IPS-20b (cell line): ENCODE measurements at regions not wholly inside any gene's neighbourhood (a gene's known extent, or its start where the extent isn't known, plus 50 kb on each side); places are given as distances from the start of the nearest gene placed in this dataset.

ENCODE experiments used
- H3K27ac ChIP-seq: one replicate; pipeline ENCODE4 v1.5.1; 2013; ENCODE audit warnings: low read length
- H3K27me3 ChIP-seq: 2 replicates; pipeline ENCODE4 v1.6.1; 2013; ENCODE audit warnings: mild to moderate bottlenecking, low read length, inconsistent platforms; ENCODE audit not compliant: insufficient read depth
- H3K36me3 ChIP-seq: 2 replicates; pipeline ENCODE4 v1.6.1; 2013; ENCODE audit warnings: low read depth, mild to moderate bottlenecking, inconsistent platforms, low read length, moderate library complexity; ENCODE audit not compliant: insufficient read depth
- H3K4me1 ChIP-seq: 2 replicates; pipeline ENCODE4 v1.6.1; 2013; ENCODE audit warnings: mild to moderate bottlenecking, control low read depth, inconsistent platforms, low read length, moderate library complexity; ENCODE audit not compliant: insufficient read depth
- H3K4me3 ChIP-seq: 2 replicates; pipeline ENCODE4 v1.5.1; 2013; ENCODE audit warnings: mild to moderate bottlenecking, low read length, inconsistent platforms
- H3K9ac ChIP-seq: 2 replicates; pipeline ENCODE4 v1.6.1; 2013; ENCODE audit warnings: low read depth, mild to moderate bottlenecking, inconsistent platforms, low read length, moderate library complexity
- H3K9me3 ChIP-seq: 2 replicates; pipeline ENCODE4 v1.6.1; 2013; ENCODE audit warnings: mild to moderate bottlenecking, low read depth, low read length, inconsistent platforms; ENCODE audit not compliant: insufficient read depth

DNA sequence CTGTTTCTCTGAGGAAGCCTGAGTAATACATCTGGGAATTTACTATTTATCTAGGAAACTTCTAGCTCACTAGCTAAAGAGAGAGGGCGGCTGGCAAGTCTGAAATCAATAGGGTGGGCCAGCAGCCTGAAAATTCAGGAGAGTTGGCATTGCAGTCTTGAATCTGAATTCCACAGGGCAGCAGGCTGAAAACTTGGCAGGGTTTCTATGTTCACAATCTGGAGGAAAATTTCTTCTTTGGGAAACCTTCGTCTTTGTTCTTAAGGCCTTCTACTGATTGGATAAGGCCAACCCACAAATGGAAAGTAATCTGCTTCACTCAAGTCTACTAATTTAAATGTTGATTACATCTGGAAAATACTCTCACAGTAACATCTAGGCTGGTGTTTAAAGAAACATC, 101.0 kb upstream of the COG2 start:
- no peaks in the 10 kb centered on the region for H3K9me3 ChIP-seq
- H3K9ac ChIP-seq = no peak overlapping the region
- H3K36me3 ChIP-seq = no peaks in the 10 kb centered on the region
- no peak overlapping the region for H3K27ac ChIP-seq
- H3K4me3 ChIP-seq = no peak overlapping the region
- no peaks in the 10 kb centered on the region for H3K27me3 ChIP-seq
- H3K4me1 ChIP-seq = no peaks in the 10 kb centered on the region

- Histone ChIP-seq H3K9ac (no peak overlapping the region), H3K9me3 (no peaks in the 10 kb centered on the region), H3K27ac (no peak overlapping the region), H3K4me3 (no peak overlapping the region), H3K4me1 (no peaks in the 10 kb centered on the region), H3K27me3 (no peaks in the 10 kb centered on the region), H3K36me3 (no peaks in the 10 kb centered on the region)
These were observed 101.7 kb upstream of the COG2 start for GRCh38 chr1:230540421-230541155.

- Histone ChIP-seq H3K27ac (no peak overlapping the region), H3K4me1 (no peaks in the 10 kb centered on the region), H3K9me3 (peaks cover 5% of the 10 kb centered on the region; the same call in 1 of the 2 replicates), H3K9ac (no peak overlapping the region), H3K36me3 (no peaks in the 10 kb centered on the region), H3K27me3 (no peaks in the 10 kb centered on the region), H3K4me3 (no peak overlapping the region)
These were observed 104.8 kb upstream of the COG2 start for GRCh38 chr1:230537456-230537855.

- Histone ChIP-seq H3K36me3 (no peaks in the 10 kb centered on the region), H3K27ac (no peak overlapping the region), H3K9ac (no peak overlapping the region), H3K27me3 (no peaks in the 10 kb centered on the region), H3K4me3 (no peak overlapping the region), H3K4me1 (no peaks in the 10 kb centered on the region), H3K9me3 (peaks cover 5% of the 10 kb centered on the region; the same call in 1 of the 2 replicates)
These were observed 105.6 kb upstream of the COG2 start for GRCh38 chr1:230536641-230537155.

DNA sequence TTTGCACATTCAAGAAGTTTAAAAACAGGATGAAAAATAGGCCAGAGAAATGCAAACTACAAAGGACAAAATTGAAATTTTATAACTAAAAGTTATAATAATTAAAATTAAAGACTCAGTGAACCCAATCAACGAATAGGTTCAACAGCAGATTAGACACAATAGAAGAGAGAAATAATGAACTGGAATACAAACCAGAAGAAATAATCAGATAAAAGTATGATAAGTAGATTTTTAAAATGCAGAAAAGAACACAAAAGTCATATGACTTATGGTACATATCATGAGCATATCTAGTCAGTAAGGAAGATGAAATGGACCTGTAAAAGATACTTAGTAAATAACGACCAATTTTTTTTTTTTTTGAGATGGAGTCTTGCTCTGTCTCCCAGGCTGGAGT, 108.1 kb upstream of the COG2 start:
- H3K4me1 ChIP-seq = no peaks in the 10 kb centered on the region

DNA sequence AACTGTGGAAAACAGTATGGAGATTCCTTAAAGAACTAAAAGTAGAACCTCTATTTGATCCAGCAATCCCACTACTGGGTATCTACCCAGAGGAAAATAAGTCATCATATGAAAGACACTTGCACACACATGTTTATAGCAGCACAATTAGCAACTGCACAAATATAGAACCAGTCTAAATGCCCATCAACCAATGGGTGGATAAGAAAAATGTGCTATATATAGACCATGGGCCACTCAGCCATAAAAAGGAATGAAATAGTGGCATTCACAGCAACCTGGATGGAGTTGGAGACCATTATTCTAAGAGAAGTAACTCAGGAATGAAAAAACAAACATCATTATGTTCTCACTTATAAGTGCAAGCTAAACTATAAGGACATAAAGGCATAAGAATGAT, 105.0 kb upstream of the PGBD5 start:
- Histone ChIP-seq H3K9me3 (peaks cover 5% of the 10 kb centered on the region; the same call in 1 of the 2 replicates), H3K27ac (no peak overlapping the region), H3K9ac (no peak overlapping the region), H3K4me1 (no peaks in the 10 kb centered on the region), H3K4me3 (no peak overlapping the region), H3K27me3 (no peaks in the 10 kb centered on the region), H3K36me3 (no peaks in the 10 kb centered on the region)

More for the DNA sequence above, 108.1 kb upstream of the COG2 start:
- Histone ChIP-seq H3K27ac (no peak overlapping the region), H3K4me3 (no peak overlapping the region), H3K36me3 (no peaks in the 10 kb centered on the region), H3K9me3 (peaks cover 5% of the 10 kb centered on the region; the same call in 1 of the 2 replicates), H3K27me3 (no peaks in the 10 kb centered on the region), H3K9ac (no peak overlapping the region)

DNA sequence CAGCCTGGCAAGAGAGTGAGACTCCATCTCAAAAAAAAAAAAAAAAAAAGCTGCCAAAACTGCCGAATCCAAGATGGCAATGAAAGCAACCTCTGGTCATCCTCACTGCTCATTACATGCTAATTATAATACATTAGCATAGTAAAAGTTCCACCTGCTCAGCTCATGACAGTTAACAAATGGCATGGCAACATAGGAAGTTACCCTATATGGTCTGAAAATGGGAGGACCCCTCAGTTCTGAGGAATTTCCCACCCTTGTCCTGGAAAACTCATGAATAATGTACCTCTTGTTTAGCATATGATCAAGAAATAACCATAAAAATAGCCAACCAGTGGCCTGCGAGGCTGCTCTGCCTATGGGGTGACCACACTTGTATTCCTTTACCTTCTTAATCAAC, 93.1 kb upstream of the PGBD5 start:
- Histone ChIP-seq H3K36me3 (no peaks in the 10 kb centered on the region), H3K4me1 (peaks cover 26% of the 10 kb centered on the region), H3K9me3 (no peaks in the 10 kb centered on the region), H3K9ac (no peak overlapping the region), H3K4me3 (no peak overlapping the region), H3K27me3 (no peaks in the 10 kb centered on the region), H3K27ac (no peak overlapping the region)

DNA sequence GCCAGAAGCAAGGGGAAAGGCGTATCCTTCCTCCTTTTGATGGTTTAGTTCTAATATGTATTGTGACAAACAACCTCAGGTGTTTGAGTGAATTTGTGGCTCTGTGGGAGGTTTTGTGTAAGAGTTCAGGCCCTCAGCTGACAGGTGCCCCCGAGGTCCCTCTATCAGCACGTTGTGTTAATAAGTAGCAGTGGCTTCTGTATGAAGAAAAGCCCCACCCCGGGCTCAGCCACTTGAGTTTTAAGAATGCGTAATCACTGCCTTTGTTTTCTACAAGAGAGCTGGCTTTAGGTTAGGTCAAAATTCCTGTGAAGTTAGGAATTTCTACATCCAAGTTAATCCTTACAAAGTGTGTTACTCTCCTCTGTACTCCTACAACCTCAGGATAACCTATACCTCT, 92.4 kb upstream of the PGBD5 start:
- Histone ChIP-seq H3K27me3 (no peaks in the 10 kb centered on the region), H3K27ac (no peak overlapping the region), H3K36me3 (no peaks in the 10 kb centered on the region), H3K4me1 (peaks cover 26% of the 10 kb centered on the region), H3K9me3 (no peaks in the 10 kb centered on the region), H3K9ac (no peak overlapping the region), H3K4me3 (no peak overlapping the region)

- Histone ChIP-seq H3K27ac (no peak overlapping the region), H3K9ac (no peak overlapping the region), H3K4me1 (peaks cover 26% of the 10 kb centered on the region), H3K27me3 (no peaks in the 10 kb centered on the region), H3K36me3 (no peaks in the 10 kb centered on the region), H3K9me3 (no peaks in the 10 kb centered on the region), H3K4me3 (no peak overlapping the region)
These were observed 91.7 kb upstream of the PGBD5 start for GRCh38 chr1:230517786-230518185.

GRCh38 chr1:230517326-230517725, 91.2 kb upstream of the PGBD5 start:
- Histone ChIP-seq H3K4me1 (peaks cover 26% of the 10 kb centered on the region), H3K4me3 (no peak overlapping the region), H3K27ac (no peak overlapping the region), H3K9me3 (no peaks in the 10 kb centered on the region), H3K9ac (no peak overlapping the region), H3K27me3 (no peaks in the 10 kb centered on the region), H3K36me3 (no peaks in the 10 kb centered on the region)

- no peak overlapping the region for H3K27ac ChIP-seq
- H3K4me1 ChIP-seq = peaks cover 26% of the 10 kb centered on the region
- no peaks in the 10 kb centered on the region for H3K27me3 ChIP-seq
- H3K9me3 ChIP-seq = no peaks in the 10 kb centered on the region
- H3K36me3 ChIP-seq = no peaks in the 10 kb centered on the region
- no peak overlapping the region for H3K9ac ChIP-seq
- H3K4me3 ChIP-seq = no peak overlapping the region
These were observed 90.8 kb upstream of the PGBD5 start for GRCh38 chr1:230516889-230517288.

- Histone ChIP-seq H3K4me1 (peaks cover 26% of the 10 kb centered on the region), H3K36me3 (no peaks in the 10 kb centered on the region), H3K4me3 (no peak overlapping the region), H3K27me3 (no peaks in the 10 kb centered on the region), H3K27ac (no peak overlapping the region), H3K9me3 (no peaks in the 10 kb centered on the region), H3K9ac (0 out of 2 replicates have a peak overlapping the region, but pooled peaks have one; percentile 22)
These were observed 89.5 kb upstream of the PGBD5 start for GRCh38 chr1:230515451-230516145.
